Esophagus squamous epithelium (tissue), 5 donors: ENCODE measurements at regions not wholly inside any gene's neighbourhood (a gene's known extent, or its start where the extent isn't known, plus 50 kb on each side); places are given as distances from the start of the nearest gene placed in this dataset.

Experiments
- DNase-seq: peaks from one replicate; lab custom pipeline; 2025; lab: John Stamatoyannopoulos, UW
- H3K27ac ChIP-seq, 4 donors: fragments of 200-600 bp; sonication (generic); one replicate each; pipeline ENCODE4 v1.5.1; 2016 to 2019; ENCODE audit warnings: mild to moderate bottlenecking in 1 of 4
- H3K27me3 ChIP-seq, 4 donors: fragments of 200-600 bp; sonication (generic); 1 replicate in 3 of 4; 2 replicates in 1 of 4; pipeline versions ENCODE4 v1.5.1 to v1.6.0; 2017 to 2021; ENCODE audit warnings: antibody characterized with exemption in 1 of 4
- H3K36me3 ChIP-seq, 3 donors: fragments of 200-600 bp; sonication (generic); one replicate each; pipeline ENCODE4 v1.5.1; 2016 to 2019
- H3K4me1 ChIP-seq, 3 donors: fragments of 200-600 bp; sonication (generic); one replicate each; pipeline ENCODE4 v1.5.1; 2017 to 2019
- H3K4me3 ChIP-seq, 4 donors: fragments of 200-600 bp; sonication (generic); 1 replicate in 3 of 4; 2 replicates in 1 of 4; pipeline ENCODE4 v1.5.1; 2016 to 2019; ENCODE audit warnings: mild to moderate bottlenecking in 2 of 4, moderate library complexity in 1 of 4
- H3K9me3 ChIP-seq, 3 donors: fragments of 200-600 bp; sonication (generic); one replicate each; pipeline ENCODE4 v1.5.1; 2016 to 2019
- CTCF ChIP-seq, 6 experiments: fragments of 450-650 bp in 4 of 6; fragments of 200-600 bp in 2 of 6; sonication (generic) in 2 of 6; IDR thresholded peaks; one replicate each; pipeline ENCODE4 v1.5.1; 2016 to 2019; ENCODE audit warnings: antibody characterized with exemption in 6 of 6, mild to moderate bottlenecking in 4 of 6, moderate library complexity in 4 of 6
- POLR2A ChIP-seq, 4 donors: fragments of 450-650 bp; IDR thresholded peaks; one replicate each; pipeline ENCODE4 v1.6.1; 2017; ENCODE audit warnings: antibody characterized with exemption in 4 of 4, mild to moderate bottlenecking in 4 of 4, moderate library complexity in 3 of 4
- WGBS, 2 donors: methylation state at CpG; one replicate each; pipeline ENCODE4 v1.1.5; 2018; 5-methylcytosine and 5-hydroxymethylcytosine counted together
- intact Hi-C: fragments of 100-400 bp; cut with DNase I; formaldehyde crosslinking; loops from one replicate; pipeline ENCODE4 v1.15.0; 2022
- donor health status: DM: yes; HTN: yes; CAD: no.

DNA sequence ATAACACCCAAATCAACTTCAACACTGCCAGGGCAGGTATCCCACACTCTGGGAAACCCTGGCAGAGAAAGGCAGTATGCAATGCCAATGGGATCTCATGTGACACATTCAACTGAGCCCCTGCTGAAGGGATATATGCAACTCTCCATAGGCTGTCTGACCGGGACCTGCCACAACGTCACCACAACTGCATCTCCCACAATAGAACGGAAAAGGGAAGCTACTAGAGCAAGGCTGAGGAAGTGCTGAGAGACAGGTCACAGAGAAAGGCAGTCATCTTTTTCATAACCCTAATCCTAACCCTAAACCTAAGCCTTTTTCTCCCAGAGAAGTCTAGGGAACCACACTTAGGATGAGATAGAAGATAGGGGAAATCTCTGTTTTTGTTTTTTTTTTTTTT lies 345.9 kb upstream of the CD180 start:
- DNase-seq, result no peak
- TF ChIP-seq POLR2A (IDR thresholded peaks at IDR 0.05) (no peak), CTCF (IDR thresholded peaks at IDR 0.05) (no peak)
- 40 to 69% methylated on average over 3 of the region's 3 CpGs for WGBS, 2 donors
- H3K36me3 ChIP-seq, result no peaks in the 10 kb centered on the region
- H3K4me1 ChIP-seq, result peaks cover 0 to 18% (median 0%) of the 10 kb centered on the region in 3 donors
- intact Hi-C loops, result no loop called here
- H3K9me3 ChIP-seq, result no peaks in the 10 kb centered on the region
- H3K27ac ChIP-seq, result no peak overlapping the region
- H3K4me3 ChIP-seq, result no peak overlapping the region
- no peaks in the 10 kb centered on the region for H3K27me3 ChIP-seq

GRCh38 chr5:67541875-67542274 lies 345.3 kb upstream of the CD180 start:
- 91 to 95% methylated on average over 1 of the region's 1 CpG for WGBS, 2 donors
- H3K4me1 ChIP-seq, result peaks cover 0 to 18% (median 0%) of the 10 kb centered on the region in 3 donors
- intact Hi-C loops, result no loop called here
- no peak overlapping the region for H3K27ac ChIP-seq
- no peak overlapping the region for H3K4me3 ChIP-seq
- H3K36me3 ChIP-seq, result no peaks in the 10 kb centered on the region
- no peaks in the 10 kb centered on the region for H3K9me3 ChIP-seq
- TF ChIP-seq CTCF (IDR thresholded peaks at IDR 0.05) (no peak), POLR2A (IDR thresholded peaks at IDR 0.05) (no peak)
- no peaks in the 10 kb centered on the region for H3K27me3 ChIP-seq
- DNase-seq, result no peak

GRCh38 chr5:67538855-67539506 lies 342.4 kb upstream of the CD180 start:
- H3K27ac ChIP-seq, result no peak overlapping the region

GRCh38 chr5:67537439-67538148 lies 341.0 kb upstream of the CD180 start:
- 51 to 62% methylated on average over 5 of the region's 5 CpGs for WGBS, 2 donors
- no peak for DNase-seq
- Histone ChIP-seq H3K27me3 (no peaks in the 10 kb centered on the region), H3K4me1 (peaks cover 0 to 6% (median 0%) of the 10 kb centered on the region in 3 donors), H3K9me3 (no peaks in the 10 kb centered on the region), H3K27ac (peak overlapping the region in 2 of 4 donors; percentile 40 to 56), H3K4me3 (peak overlapping the region in 3 of 4 donors; percentile 5 to 37 (median 16)), H3K36me3 (no peaks in the 10 kb centered on the region)
- TF ChIP-seq CTCF (IDR thresholded peaks at IDR 0.05) (no peak), POLR2A (IDR thresholded peaks at IDR 0.05) (no peak)
- intact Hi-C loops, result no loop called here

More at GRCh38 chr5:67538855-67539506, 342.4 kb upstream of the CD180 start:
- Histone ChIP-seq H3K9me3 (no peaks in the 10 kb centered on the region), H3K4me3 (no peak overlapping the region), H3K4me1 (peaks cover 0 to 8% (median 0%) of the 10 kb centered on the region in 3 donors), H3K27me3 (no peaks in the 10 kb centered on the region), H3K36me3 (no peaks in the 10 kb centered on the region)
- no peak for DNase-seq
- intact Hi-C loops, result no loop called here
- TF ChIP-seq CTCF (IDR thresholded peaks at IDR 0.05) (no peak), POLR2A (IDR thresholded peaks at IDR 0.05) (no peak)
- 64 to 74% methylated on average over 2 of the region's 2 CpGs for WGBS, 2 donors

DNA sequence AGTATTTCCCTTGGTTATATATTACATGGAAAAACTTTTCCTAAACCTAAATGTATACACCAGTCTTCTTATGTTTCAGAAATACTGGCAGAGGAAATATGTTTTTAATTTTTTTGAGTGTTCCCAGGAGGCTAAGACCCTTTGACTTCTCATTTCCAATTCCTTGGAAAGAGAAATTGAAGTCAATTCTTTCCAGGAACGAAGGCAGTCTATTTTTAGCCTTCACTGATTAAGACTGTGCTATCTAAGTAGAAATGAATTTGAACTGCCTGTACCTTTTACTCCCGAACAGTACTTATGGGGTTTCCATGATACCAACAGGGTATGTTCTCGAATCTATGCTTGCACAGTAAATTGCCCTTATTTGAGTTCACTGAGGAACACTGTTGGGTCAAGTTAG lies 340.3 kb upstream of the CD180 start:
- 56 to 76% methylated on average over 3 of the region's 3 CpGs for WGBS, 2 donors
- Histone ChIP-seq H3K4me3 (no peak overlapping the region), H3K4me1 (peaks cover 0 to 6% (median 0%) of the 10 kb centered on the region in 3 donors), H3K36me3 (no peaks in the 10 kb centered on the region), H3K27me3 (no peaks in the 10 kb centered on the region), H3K9me3 (no peaks in the 10 kb centered on the region), H3K27ac (no peak overlapping the region)
- no peak for TF ChIP-seq CTCF (IDR thresholded peaks at IDR 0.05)
- TF ChIP-seq POLR2A (IDR thresholded peaks at IDR 0.05), result no peak
- intact Hi-C loops, result no loop called here
- DNase-seq, result no peak
